ENCODE measurements at regions not wholly inside any gene's neighbourhood (a gene's known extent, or its start where the extent isn't known, plus 50 kb on each side); places are given as distances from the start of the nearest gene placed in this dataset.

GRCh38 chr2:9710311-9710710, 79.5 kb upstream of the YWHAQ start:
- ChIA-PET CTCF (no interaction called here), POLR2A (interaction anchor here (0.9 kb wide), 1 partner anchor 154 kb away, joined by 4 read pairs; no protein-coding TSS in a partner anchor)
- TF ChIP-seq SUZ12 (IDR thresholded peaks at IDR 0.05) (no peak), HDGF (IDR thresholded peaks at IDR 0.05; ENCODE audit: borderline replicate concordance) (no peak), SP1 (IDR thresholded peaks at IDR 0.05) (no peak), ELF4 (IDR thresholded peaks at IDR 0.05) (no peak), FOXK2 (IDR thresholded peaks at IDR 0.05) (no peak), TARDBP (IDR thresholded peaks at IDR 0.05) (no peak), LEF1 (IDR thresholded peaks at IDR 0.05; ENCODE audit: borderline replicate concordance) (no peak), ZNF384 (IDR thresholded peaks at IDR 0.05) (no peak), ARNT (IDR thresholded peaks at IDR 0.05) (no peak), FOXM1 (IDR thresholded peaks at IDR 0.05; ENCODE audit: borderline replicate concordance) (no peak), NFRKB (IDR thresholded peaks at IDR 0.05) (no peak), BHLHE40 (IDR thresholded peaks at IDR 0.05; ENCODE audit: borderline replicate concordance) (no peak)
- no peak for DNase-seq (ENCODE audit: extremely low spot score)

GRCh38 chr2:9712263-9712662, 81.5 kb upstream of the YWHAQ start:
- ChIA-PET POLR2A (interaction anchor here (1.4 kb wide), 1 partner anchor 81 kb away, joined by 4 read pairs; the partner anchor contains the start of gene YWHAQ), CTCF (no interaction called here)
- TF ChIP-seq NFRKB (IDR thresholded peaks at IDR 0.05) = no peak

DNA sequence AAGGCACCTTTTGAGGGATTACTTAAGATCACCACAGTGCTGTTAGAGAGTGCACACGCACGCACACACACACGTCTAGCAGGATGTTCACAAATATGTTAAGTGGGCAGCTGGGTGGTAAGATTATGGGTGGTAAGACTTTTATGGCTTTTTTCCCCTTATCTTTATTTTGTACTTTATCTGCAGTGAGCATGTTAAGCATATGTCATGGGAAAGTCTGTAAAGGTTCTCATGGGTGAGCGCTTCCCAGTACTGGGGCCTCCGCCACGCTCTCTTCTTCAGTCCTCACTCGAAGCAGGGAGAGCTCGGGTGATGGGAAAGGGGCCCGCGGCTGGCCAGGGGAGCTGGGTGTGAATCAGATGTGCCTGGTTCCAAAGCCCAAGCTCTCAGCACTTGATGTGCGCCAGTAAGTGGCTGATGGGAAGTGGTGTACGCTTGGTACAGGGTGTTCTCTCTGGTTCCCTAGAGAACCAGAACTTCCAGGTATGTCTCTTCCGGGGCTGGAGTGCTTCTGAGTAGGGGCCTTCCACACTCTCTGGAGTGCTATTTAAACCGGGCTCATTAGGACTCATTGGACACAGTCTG, 83.9 kb upstream of the YWHAQ start:
- CTCF ChIA-PET = no interaction called here

More at GRCh38 chr2:9712263-9712662, 81.5 kb upstream of the YWHAQ start:
- no peak for DNase-seq (ENCODE audit: extremely low spot score)

GRCh38 chr2:9715238-9715637, 84.4 kb upstream of the YWHAQ start:
- DNase-seq (ENCODE audit: extremely low spot score) = no peak
- ChIA-PET CTCF (no interaction called here), POLR2A (no interaction called here)
- TF ChIP-seq BHLHE40 (IDR thresholded peaks at IDR 0.05; ENCODE audit: borderline replicate concordance) (no peak), CTBP1 (IDR thresholded peaks at IDR 0.05; ENCODE audit: borderline replicate concordance) (no peak), FOXM1 (IDR thresholded peaks at IDR 0.05; ENCODE audit: borderline replicate concordance) (no peak), FOXA1 (IDR thresholded peaks at IDR 0.05) (no peak), NFRKB (IDR thresholded peaks at IDR 0.05) (no peak), HDGF (IDR thresholded peaks at IDR 0.05; ENCODE audit: borderline replicate concordance) (no peak), SUZ12 (IDR thresholded peaks at IDR 0.05) (no peak), PKNOX1 (IDR thresholded peaks at IDR 0.05) (no peak), LEF1 (IDR thresholded peaks at IDR 0.05; ENCODE audit: borderline replicate concordance) (no peak), SP1 (IDR thresholded peaks at IDR 0.05) (no peak)

More for the DNA sequence above, 83.9 kb upstream of the YWHAQ start:
- POLR2A ChIA-PET = no interaction called here
- no peak for DNase-seq (ENCODE audit: extremely low spot score)
- TF ChIP-seq FOXM1 (IDR thresholded peaks at IDR 0.05; ENCODE audit: borderline replicate concordance) (no peak), HDGF (IDR thresholded peaks at IDR 0.05; ENCODE audit: borderline replicate concordance) (no peak), LEF1 (IDR thresholded peaks at IDR 0.05; ENCODE audit: borderline replicate concordance) (no peak), NFRKB (IDR thresholded peaks at IDR 0.05) (no peak), TARDBP (IDR thresholded peaks at IDR 0.05) (no peak), SUZ12 (IDR thresholded peaks at IDR 0.05) (no peak), FOXA1 (IDR thresholded peaks at IDR 0.05) (no peak), CTBP1 (IDR thresholded peaks at IDR 0.05; ENCODE audit: borderline replicate concordance) (no peak), ELF4 (IDR thresholded peaks at IDR 0.05) (no peak), ZNF384 (IDR thresholded peaks at IDR 0.05) (no peak), BHLHE40 (IDR thresholded peaks at IDR 0.05; ENCODE audit: borderline replicate concordance) (no peak), FOXK2 (IDR thresholded peaks at IDR 0.05) (no peak), ARNT (IDR thresholded peaks at IDR 0.05) (no peak), SP1 (IDR thresholded peaks at IDR 0.05) (no peak), PKNOX1 (IDR thresholded peaks at IDR 0.05) (no peak)

DNA sequence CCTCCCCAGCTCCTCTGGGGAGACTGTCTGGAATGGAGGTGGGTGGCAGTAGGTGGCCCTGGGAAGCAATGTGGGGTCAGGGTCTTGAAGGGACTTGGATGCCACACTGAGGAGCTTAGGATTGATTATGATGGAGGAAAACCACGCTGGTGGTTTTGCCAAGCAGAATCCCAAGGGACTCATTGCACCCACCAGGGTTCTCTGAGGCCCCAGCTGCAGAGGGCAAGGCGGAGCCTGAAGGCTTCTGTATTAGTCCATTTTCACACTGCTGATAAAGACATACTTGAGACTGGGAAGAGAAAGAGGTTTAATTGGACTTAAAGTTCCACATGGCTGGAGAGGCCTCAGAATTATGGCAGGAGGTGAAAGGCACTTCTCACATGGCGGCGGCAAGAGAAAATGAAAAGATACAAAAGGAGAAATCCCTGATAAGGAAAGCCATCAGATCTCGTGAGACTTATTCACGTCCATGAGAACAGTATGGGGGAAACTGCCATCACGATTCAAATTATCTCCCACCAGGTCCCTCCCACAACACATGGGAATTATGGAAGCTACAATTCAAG, 87.2 kb upstream of the YWHAQ start:
- ChIA-PET POLR2A (no interaction called here), CTCF (no interaction called here)
- TF ChIP-seq TARDBP (IDR thresholded peaks at IDR 0.05) (no peak), BHLHE40 (IDR thresholded peaks at IDR 0.05; ENCODE audit: borderline replicate concordance) (no peak), FOXM1 (IDR thresholded peaks at IDR 0.05; ENCODE audit: borderline replicate concordance) (no peak), HDGF (IDR thresholded peaks at IDR 0.05; ENCODE audit: borderline replicate concordance) (no peak), NFRKB (IDR thresholded peaks at IDR 0.05) (no peak), ZNF384 (IDR thresholded peaks at IDR 0.05) (no peak), ELF4 (IDR thresholded peaks at IDR 0.05) (no peak), SUZ12 (IDR thresholded peaks at IDR 0.05) (no peak), FOXA1 (IDR thresholded peaks at IDR 0.05) (no peak), CTBP1 (IDR thresholded peaks at IDR 0.05; ENCODE audit: borderline replicate concordance) (no peak)
- DNase-seq (ENCODE audit: extremely low spot score) = no peak

DNA sequence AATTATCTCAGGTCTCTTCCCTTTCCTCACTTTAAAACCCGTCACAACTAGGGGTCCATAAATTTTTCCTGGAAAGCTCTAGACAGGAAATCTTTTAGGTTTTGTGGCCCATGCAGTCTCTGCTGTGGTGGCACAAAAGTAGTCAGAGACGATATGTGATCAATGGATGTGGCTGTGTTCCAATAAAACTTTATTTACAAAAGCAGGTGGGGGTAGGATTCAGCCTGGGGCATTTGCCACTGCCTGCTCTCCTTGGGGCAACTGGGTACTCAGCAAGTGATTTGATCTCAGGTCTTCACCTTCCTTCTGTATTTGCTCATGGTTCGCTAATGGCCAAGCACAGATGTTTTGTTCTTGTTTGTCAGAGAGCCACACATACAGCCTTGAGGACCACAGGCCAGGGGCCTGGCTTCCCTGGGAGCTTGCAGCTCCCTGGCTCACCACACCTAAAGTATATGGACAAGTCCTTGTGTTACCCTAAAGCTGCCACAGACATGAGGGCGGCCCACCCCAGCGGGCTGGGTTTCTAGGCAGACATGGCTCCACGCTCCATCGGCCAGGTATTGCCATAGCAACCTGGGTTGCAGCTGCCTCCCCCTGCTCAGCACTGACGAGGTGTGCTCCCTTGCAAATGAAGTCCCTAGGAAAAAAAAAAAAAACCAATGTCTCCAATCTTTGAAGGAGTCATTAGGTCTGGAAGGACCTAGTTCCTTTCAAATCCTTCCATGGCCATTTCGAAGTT, 89.7 kb upstream of the YWHAQ start:
- no peak for DNase-seq (ENCODE audit: extremely low spot score)
- POLR2A ChIA-PET = no interaction called here
- CTCF ChIA-PET = interaction anchor here (0.7 kb wide), 1 partner anchor 50 kb away, joined by 3 read pairs; no protein-coding TSS in a partner anchor
- TF ChIP-seq PKNOX1 (IDR thresholded peaks at IDR 0.05) (no peak), ELF4 (IDR thresholded peaks at IDR 0.05) (no peak), CTBP1 (IDR thresholded peaks at IDR 0.05; ENCODE audit: borderline replicate concordance) (no peak)

All from HEK293T (cell line).